ENCODE measurements at regions not wholly inside any gene's neighbourhood (a gene's known extent, or its start where the extent isn't known, plus 50 kb on each side); places are given as distances from the start of the nearest gene placed in this dataset.
"Not testable (repeated sequence)": the region's sequence is repeated elsewhere in the genome, so short reads cannot be mapped to it uniquely, and the experiment has no call there.

DNA sequence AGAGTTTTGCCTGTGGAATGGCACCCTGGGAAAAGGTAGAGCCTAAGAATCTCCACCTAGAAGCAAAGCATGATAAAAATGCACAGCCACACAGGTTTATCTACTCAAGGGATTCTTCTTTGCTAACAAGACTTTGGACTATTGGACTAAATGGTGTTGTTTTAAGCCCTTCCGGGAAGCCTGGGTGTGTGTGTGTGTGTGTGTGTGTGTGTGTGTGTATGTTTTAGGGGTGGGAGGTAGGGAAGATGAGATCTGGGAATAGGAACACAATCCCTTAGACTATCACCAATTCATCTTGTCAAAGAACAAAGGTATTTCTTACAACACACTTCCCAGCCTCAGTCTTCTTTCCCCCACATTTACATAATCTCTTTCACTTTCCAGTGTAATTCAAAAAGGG lies 327.5 kb upstream of the FGF16 start:
- no peaks in the 10 kb centered on the region for H3K27me3 ChIP-seq (ENCODE audit: insufficient read depth, low read length)
- no peak overlapping the region for H2AFZ ChIP-seq (ENCODE audit: low read length)
- H3K4me1 ChIP-seq (ENCODE audit: insufficient read depth, low read length) = no peaks in the 10 kb centered on the region
- H3K4me2 ChIP-seq (ENCODE audit: insufficient read depth, low read length) = no peak overlapping the region
- no peak for DNase-seq (ENCODE audit: insufficient read length, low spot score, missing footprints)
- H3K4me3 ChIP-seq (ENCODE audit: insufficient read depth, low read length) = no peak overlapping the region
- TF ChIP-seq, protein P1, sequence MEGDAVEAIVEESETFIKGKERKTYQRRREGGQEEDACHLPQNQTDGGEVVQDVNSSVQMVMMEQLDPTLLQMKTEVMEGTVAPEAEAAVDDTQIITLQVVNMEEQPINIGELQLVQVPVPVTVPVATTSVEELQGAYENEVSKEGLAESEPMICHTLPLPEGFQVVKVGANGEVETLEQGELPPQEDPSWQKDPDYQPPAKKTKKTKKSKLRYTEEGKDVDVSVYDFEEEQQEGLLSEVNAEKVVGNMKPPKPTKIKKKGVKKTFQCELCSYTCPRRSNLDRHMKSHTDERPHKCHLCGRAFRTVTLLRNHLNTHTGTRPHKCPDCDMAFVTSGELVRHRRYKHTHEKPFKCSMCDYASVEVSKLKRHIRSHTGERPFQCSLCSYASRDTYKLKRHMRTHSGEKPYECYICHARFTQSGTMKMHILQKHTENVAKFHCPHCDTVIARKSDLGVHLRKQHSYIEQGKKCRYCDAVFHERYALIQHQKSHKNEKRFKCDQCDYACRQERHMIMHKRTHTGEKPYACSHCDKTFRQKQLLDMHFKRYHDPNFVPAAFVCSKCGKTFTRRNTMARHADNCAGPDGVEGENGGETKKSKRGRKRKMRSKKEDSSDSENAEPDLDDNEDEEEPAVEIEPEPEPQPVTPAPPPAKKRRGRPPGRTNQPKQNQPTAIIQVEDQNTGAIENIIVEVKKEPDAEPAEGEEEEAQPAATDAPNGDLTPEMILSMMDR (IDR thresholded peaks at IDR 0.05; ENCODE audit: extremely low read depth, low read depth, low read length) = no peak
- no peak overlapping the region for H3K27ac ChIP-seq (ENCODE audit: low read depth, low read length)
- H3K79me2 ChIP-seq (ENCODE audit: insufficient read depth, low read length) = no peaks in the 10 kb centered on the region
- H4K20me1 ChIP-seq (ENCODE audit: insufficient read depth, low read length) = no peaks in the 10 kb centered on the region
- no peaks in the 10 kb centered on the region for H3K36me3 ChIP-seq (ENCODE audit: insufficient read depth, low read length)
- no peaks in the 10 kb centered on the region for H3K9me3 ChIP-seq (ENCODE audit: low read depth, low read length)

DNA sequence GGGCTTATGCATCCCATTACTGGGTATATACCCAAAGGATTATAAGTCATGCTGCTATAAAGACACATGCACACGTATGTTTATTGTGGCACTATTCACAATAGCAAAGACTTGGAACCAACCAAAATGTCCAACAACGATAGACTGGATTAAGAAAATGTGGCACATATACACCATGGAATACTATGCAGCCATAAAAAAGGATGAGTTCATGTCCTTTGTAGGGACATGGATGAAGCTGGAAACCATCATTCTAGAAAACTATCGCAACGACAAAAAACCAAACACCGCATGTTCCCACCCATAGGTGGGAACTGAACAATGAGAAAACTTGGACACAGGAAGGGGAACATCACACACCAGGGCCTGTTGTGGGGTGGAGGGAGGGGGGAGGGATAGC lies 323.3 kb upstream of the FGF16 start:
- H4K20me1 ChIP-seq (ENCODE audit: insufficient read depth, low read length); H2AFZ ChIP-seq (ENCODE audit: low read length); H3K79me2 ChIP-seq (ENCODE audit: insufficient read depth, low read length); H3K27ac ChIP-seq (ENCODE audit: low read depth, low read length); H3K9me3 ChIP-seq (ENCODE audit: low read depth, low read length); H3K4me3 ChIP-seq (ENCODE audit: insufficient read depth, low read length); H3K27me3 ChIP-seq (ENCODE audit: insufficient read depth, low read length); DNase-seq (ENCODE audit: insufficient read length, low spot score, missing footprints); H3K4me1 ChIP-seq (ENCODE audit: insufficient read depth, low read length); H3K36me3 ChIP-seq (ENCODE audit: insufficient read depth, low read length); H3K4me2 ChIP-seq (ENCODE audit: insufficient read depth, low read length): not testable (repeated sequence)

DNA sequence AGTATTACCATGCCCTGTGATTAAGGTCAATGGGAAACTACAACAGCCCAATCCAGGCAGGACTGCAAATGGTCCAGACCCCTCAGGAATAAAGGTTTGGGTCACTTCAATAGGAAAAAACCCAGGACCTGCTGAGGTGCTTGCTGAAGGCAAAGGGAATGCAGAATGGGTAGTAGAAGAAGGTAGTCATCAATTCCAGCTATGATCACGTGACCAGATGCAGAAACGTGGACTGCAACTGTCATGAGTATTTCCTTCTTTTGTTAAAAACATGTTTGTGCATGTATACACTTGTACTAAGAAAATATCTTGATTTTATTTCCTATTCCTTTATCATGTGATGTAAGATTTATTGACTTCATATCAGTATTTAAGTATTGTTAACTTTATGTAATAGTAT lies 319.6 kb upstream of the FGF16 start:
- H4K20me1 ChIP-seq (ENCODE audit: insufficient read depth, low read length) = not testable (repeated sequence)

GRCh38 chrX:77143907-77144306 lies 303.3 kb upstream of the FGF16 start:
- no peak overlapping the region for H2AFZ ChIP-seq (ENCODE audit: low read length)

More for the DNA sequence above, 319.6 kb upstream of the FGF16 start:
- not testable (repeated sequence) for H3K27ac ChIP-seq (ENCODE audit: low read depth, low read length); H3K4me2 ChIP-seq (ENCODE audit: insufficient read depth, low read length); H3K79me2 ChIP-seq (ENCODE audit: insufficient read depth, low read length); H3K4me3 ChIP-seq (ENCODE audit: insufficient read depth, low read length); H3K9me3 ChIP-seq (ENCODE audit: low read depth, low read length); H2AFZ ChIP-seq (ENCODE audit: low read length); DNase-seq (ENCODE audit: insufficient read length, low spot score, missing footprints); H3K4me1 ChIP-seq (ENCODE audit: insufficient read depth, low read length); H3K27me3 ChIP-seq (ENCODE audit: insufficient read depth, low read length); H3K36me3 ChIP-seq (ENCODE audit: insufficient read depth, low read length)

GRCh38 chrX:77160301-77160700 lies 286.9 kb upstream of the FGF16 start:
- DNase-seq (ENCODE audit: insufficient read length, low spot score, missing footprints) = no peak
- Histone ChIP-seq H3K4me2 (ENCODE audit: insufficient read depth, low read length) (no peak overlapping the region), H3K4me1 (ENCODE audit: insufficient read depth, low read length) (no peaks in the 10 kb centered on the region)

More at GRCh38 chrX:77143907-77144306, 303.3 kb upstream of the FGF16 start:
- Histone ChIP-seq H3K4me2 (ENCODE audit: insufficient read depth, low read length) (no peak overlapping the region), H3K4me1 (ENCODE audit: insufficient read depth, low read length) (no peaks in the 10 kb centered on the region), H3K79me2 (ENCODE audit: insufficient read depth, low read length) (no peaks in the 10 kb centered on the region), H3K9me3 (ENCODE audit: low read depth, low read length) (no peaks in the 10 kb centered on the region), H3K4me3 (ENCODE audit: insufficient read depth, low read length) (no peak overlapping the region), H4K20me1 (ENCODE audit: insufficient read depth, low read length) (no peaks in the 10 kb centered on the region), H3K36me3 (ENCODE audit: insufficient read depth, low read length) (no peaks in the 10 kb centered on the region), H3K27me3 (ENCODE audit: insufficient read depth, low read length) (no peaks in the 10 kb centered on the region), H3K27ac (ENCODE audit: low read depth, low read length) (no peak overlapping the region)
- TF ChIP-seq, protein P1 (IDR thresholded peaks at IDR 0.05; ENCODE audit: extremely low read depth, low read depth, low read length) = no peak
- no peak for DNase-seq (ENCODE audit: insufficient read length, low spot score, missing footprints)

More at GRCh38 chrX:77160301-77160700, 286.9 kb upstream of the FGF16 start:
- no peak overlapping the region for H3K27ac ChIP-seq (ENCODE audit: low read depth, low read length)
- H3K9me3 ChIP-seq (ENCODE audit: low read depth, low read length) = no peaks in the 10 kb centered on the region
- no peak overlapping the region for H3K4me3 ChIP-seq (ENCODE audit: insufficient read depth, low read length)
- TF ChIP-seq, protein P1 (IDR thresholded peaks at IDR 0.05; ENCODE audit: extremely low read depth, low read depth, low read length) = peak; percentile 33
- H3K79me2 ChIP-seq (ENCODE audit: insufficient read depth, low read length) = no peaks in the 10 kb centered on the region
- no peaks in the 10 kb centered on the region for H3K36me3 ChIP-seq (ENCODE audit: insufficient read depth, low read length)
- no peaks in the 10 kb centered on the region for H3K27me3 ChIP-seq (ENCODE audit: insufficient read depth, low read length)
- no peaks in the 10 kb centered on the region for H4K20me1 ChIP-seq (ENCODE audit: insufficient read depth, low read length)
- H2AFZ ChIP-seq (ENCODE audit: low read length) = no peak overlapping the region

All from osteoblast (primary cell).